ENCODE measurements at regions not wholly inside any gene's neighbourhood (a gene's known extent, or its start where the extent isn't known, plus 50 kb on each side); places are given as distances from the start of the nearest gene placed in this dataset.

DNA sequence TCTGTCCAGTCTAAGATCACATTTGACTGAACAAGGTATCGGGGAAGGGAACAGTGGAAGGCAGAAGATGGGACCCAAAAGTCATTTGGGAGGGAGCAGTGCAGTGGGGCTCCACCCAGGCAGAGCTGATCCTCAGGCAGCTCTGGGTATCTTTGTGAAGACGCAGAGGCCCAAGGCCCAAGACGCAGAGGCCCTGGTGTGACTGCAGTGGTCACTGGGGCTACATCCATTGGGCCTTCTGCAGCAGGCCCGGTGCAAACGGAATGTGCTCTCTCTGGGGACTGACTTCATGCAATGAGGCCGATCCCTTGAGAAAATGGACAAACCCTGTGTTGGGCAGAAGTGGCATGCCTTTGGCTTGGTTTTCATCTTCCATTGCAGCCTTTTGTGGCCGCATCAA lies 463.4 kb upstream of the ZNF507 start:
- TF ChIP-seq POLR2AphosphoS5 (IDR thresholded peaks at IDR 0.05) = no peak
- no peak for TF ChIP-seq CTCF (IDR thresholded peaks at IDR 0.05)
- no peak for TF ChIP-seq POLR2A (IDR thresholded peaks at IDR 0.05)
- no peak for TF ChIP-seq EP300 (IDR thresholded peaks at IDR 0.05; ENCODE audit: low read depth)

Measured in transverse colon (tissue), 4 donors.